B cell (primary cell): ENCODE measurements at regions not wholly inside any gene's neighbourhood (a gene's known extent, or its start where the extent isn't known, plus 50 kb on each side); places are given as distances from the start of the nearest gene placed in this dataset.

Source experiments
- ATAC-seq: fragments of 200-7000 bp; cut with Tn5 transposase; one replicate; pipeline ENCODE4 v1.10.0; 2021; ENCODE audit warnings: low read depth, mild to moderate bottlenecking, moderate number of reproducible peaks, moderate library complexity
- CTCF ChIA-PET: fragments of 350-600 bp; sonication (Branson Sonifier 250); formaldehyde crosslinking; loops from one replicate; lab custom pipeline; 2021; ENCODE audit warnings: antibody characterized with exemption, inconsistent platforms; lab: Charles Lee
- POLR2A ChIA-PET: fragments of 350-600 bp; sonication (Branson Sonifier 250); formaldehyde crosslinking; loops from one replicate; lab custom pipeline; 2021; ENCODE audit warnings: antibody characterized with exemption; lab: Charles Lee
- DNase-seq: peaks from one replicate; pipeline ENCODE4 v3.0.0; 2013
- H2AFZ ChIP-seq: 2 replicates; pipeline ENCODE4 v1.6.1; 2012; ENCODE audit warnings: mild to moderate bottlenecking, low read depth, low read length; ENCODE audit not compliant: insufficient read depth, poor library complexity, severe bottlenecking
- H3K27ac ChIP-seq, 2 donors: 1 replicate in 1 of 2; 2 replicates in 1 of 2; pipeline ENCODE4 v1.5.1; 2012 to 2013; ENCODE audit warnings: low read length in 2 of 2, mild to moderate bottlenecking in 2 of 2, moderate library complexity in 1 of 2
- H3K27me3 ChIP-seq, 4 experiments: fragments of 200-600 bp in 1 of 4; sonication (generic) in 1 of 4; replicated peaks in 1 of 4; 1 replicate in 2 of 4; 2 replicates in 2 of 4; pipeline versions ENCODE4 v1.6.1 to v1.7.0; 2013 to 2016; ENCODE audit warnings: low read length in 3 of 4, mild to moderate bottlenecking in 2 of 4, mixed read lengths in 1 of 4, moderate library complexity in 1 of 4; ENCODE audit not compliant: insufficient read depth in 4 of 4, control insufficient read depth in 3 of 4; ENCODE audit errors: control extremely low read depth in 1 of 4
- H3K36me3 ChIP-seq, 2 experiments: replicated peaks in 1 of 2; 1 replicate in 1 of 2; 2 replicates in 1 of 2; pipeline versions ENCODE4 v1.6.1 to v1.7.1; 2013; ENCODE audit warnings: low read length in 1 of 2; ENCODE audit not compliant: insufficient read depth in 2 of 2, control insufficient read depth in 1 of 2; ENCODE audit errors: control extremely low read depth in 1 of 2, extremely low read depth in 1 of 2
- H3K4me1 ChIP-seq, 2 donors: fragments of 200-600 bp in 1 of 2; sonication (generic) in 1 of 2; 1 replicate in 1 of 2; 2 replicates in 1 of 2; pipeline versions ENCODE4 v1.5.1 to v1.6.1; 2013 to 2017; ENCODE audit warnings: low read length in 2 of 2; ENCODE audit not compliant: control insufficient read depth in 2 of 2, insufficient read depth in 2 of 2
- H3K4me2 ChIP-seq: replicated peaks from 2 replicates; pipeline ENCODE3; 2012; ENCODE audit warnings: mild to moderate bottlenecking, low read depth, low read length; ENCODE audit not compliant: poor library complexity, severe bottlenecking
- H3K4me3 ChIP-seq, 5 experiments: fragments of 200-600 bp in 1 of 5; sonication (generic) in 1 of 5; 1 replicate in 3 of 5; 2 replicates in 2 of 5; pipeline versions ENCODE4 v1.5.1 to v1.7.0; 2011 to 2016; ENCODE audit warnings: low read length in 4 of 5, mild to moderate bottlenecking in 4 of 5, low read depth in 2 of 5, control low read depth in 1 of 5, moderate library complexity in 1 of 5; ENCODE audit not compliant: insufficient read depth in 1 of 5; ENCODE audit errors: control extremely low read depth in 1 of 5, extremely low read depth in 1 of 5
- H3K79me2 ChIP-seq: fragments of 200-600 bp; sonication (generic); one replicate; pipeline ENCODE4 v1.6.0; 2016; ENCODE audit warnings: low read length; ENCODE audit not compliant: control insufficient read depth, insufficient read depth
- H3K9ac ChIP-seq: fragments of 200-600 bp; sonication (generic); 2 replicates; pipeline ENCODE4 v1.6.1; 2017; ENCODE audit warnings: mild to moderate bottlenecking, low read length, moderate library complexity
- H3K9me3 ChIP-seq, 3 donors: one replicate each; pipeline versions ENCODE4 v1.6.1 to v1.7.1; 2013; ENCODE audit warnings: low read length in 2 of 3; ENCODE audit not compliant: control insufficient read depth in 2 of 3, insufficient read depth in 1 of 3; ENCODE audit errors: control extremely low read depth in 1 of 3
- H4K20me1 ChIP-seq: 2 replicates; pipeline ENCODE4 v1.6.0; 2012; ENCODE audit warnings: mild to moderate bottlenecking, low read length; ENCODE audit not compliant: insufficient read depth, control insufficient read depth, poor library complexity, severe bottlenecking
- H3K27ac Mint-ChIP-seq: one replicate; pipeline ENCODE4 v1.8.0; 2021; ENCODE audit warnings: mixed read lengths
- H3K27me3 Mint-ChIP-seq: one replicate; pipeline ENCODE4 v1.8.0; 2021; ENCODE audit warnings: mixed read lengths
- H3K4me1 Mint-ChIP-seq: one replicate; pipeline ENCODE4 v1.8.0; 2021; ENCODE audit warnings: mixed read lengths
- H3K4me3 Mint-ChIP-seq: one replicate; pipeline ENCODE4 v1.8.0; 2021; ENCODE audit warnings: mixed read lengths
- H3K9me3 Mint-ChIP-seq: one replicate; pipeline ENCODE4 v1.8.0; 2022; ENCODE audit warnings: mixed read lengths; ENCODE audit not compliant: insufficient read depth
- CTCF ChIP-seq: fragments of 200-600 bp; IDR thresholded peaks from one replicate; pipeline ENCODE4 v1.8.0; 2022; ENCODE audit warnings: antibody characterized with exemption, mild to moderate bottlenecking
- EZH2 ChIP-seq: IDR thresholded peaks from 2 replicates; pipeline ENCODE4 v1.6.1; 2012; ENCODE audit warnings: borderline replicate concordance, low read depth, mild to moderate bottlenecking, moderate library complexity, low read length; ENCODE audit not compliant: insufficient read depth, poor library complexity, severe bottlenecking
- WGBS: methylation state at CpG from one replicate; pipeline ENCODE4 v1.1.5; 2013; ENCODE audit warnings: missing lambda C conversion rate; ENCODE audit not compliant: insufficient coverage; 5-methylcytosine and 5-hydroxymethylcytosine counted together
- intact Hi-C: fragments of 100-400 bp; cut with micrococcal nuclease; formaldehyde crosslinking; loops from one replicate; pipeline ENCODE4 v1.10.0; 2022

DNA sequence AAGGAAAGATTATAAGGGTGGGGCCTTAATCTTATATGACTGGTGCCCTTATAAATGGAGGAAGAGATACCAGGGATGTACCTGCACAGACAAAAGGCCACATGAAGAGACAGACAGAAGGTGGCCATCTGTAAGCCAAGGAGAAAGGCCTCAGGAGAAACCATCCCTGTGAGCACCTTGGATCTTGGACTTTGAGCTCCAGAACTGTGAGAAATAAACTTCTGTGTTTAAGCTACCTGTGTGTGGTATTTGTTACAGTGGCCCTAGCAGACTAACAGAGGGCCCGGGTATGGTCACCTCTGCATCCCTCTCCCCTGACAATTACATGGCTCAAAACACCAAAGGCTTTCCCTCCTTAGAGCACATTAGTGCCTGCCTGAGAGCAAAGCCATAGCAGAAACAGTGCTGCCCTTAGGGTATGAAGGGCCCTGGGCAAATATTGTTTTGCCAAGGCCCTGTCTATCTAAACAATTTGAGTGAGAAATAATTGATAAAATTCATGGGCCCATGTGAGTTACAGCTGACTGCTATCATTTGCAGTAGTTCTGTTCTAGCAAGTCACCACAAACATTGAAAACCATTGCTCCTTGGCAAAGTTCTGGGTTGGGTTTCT is 109.3 kb upstream of the MYCN start:
- Histone ChIP-seq H3K27me3 (no peaks in the 10 kb centered on the region), H3K4me2 (no peak overlapping the region), H2AFZ (no peak overlapping the region), H4K20me1 (no peaks in the 10 kb centered on the region), H3K4me1 (no peaks in the 10 kb centered on the region), H3K79me2 (no peaks in the 10 kb centered on the region), H3K4me3 (no peak overlapping the region), H3K9me3 (peaks cover 0 to 6% (median 0%) of the 10 kb centered on the region in 3 donors), H3K27ac (no peak overlapping the region), H3K36me3 (no peaks in the 10 kb centered on the region), H3K9ac (no peak overlapping the region)
- H3K4me1 Mint-ChIP-seq = no peaks in the 10 kb centered on the region
- ATAC-seq (no peak), DNase-seq (no peak)
- no peaks in the 10 kb centered on the region for H3K27me3 Mint-ChIP-seq
- H3K9me3 Mint-ChIP-seq = no peaks in the 10 kb centered on the region
- H3K4me3 Mint-ChIP-seq = no peak overlapping the region
- no CpG with 5 or more reads among the region's 1 CpG for WGBS
- CTCF ChIA-PET = no interaction called here
- intact Hi-C loops = no loop called here
- no peak overlapping the region for H3K27ac Mint-ChIP-seq
- POLR2A ChIA-PET = no interaction called here
- no peak for TF ChIP-seq CTCF
- no peak for TF ChIP-seq EZH2

DNA sequence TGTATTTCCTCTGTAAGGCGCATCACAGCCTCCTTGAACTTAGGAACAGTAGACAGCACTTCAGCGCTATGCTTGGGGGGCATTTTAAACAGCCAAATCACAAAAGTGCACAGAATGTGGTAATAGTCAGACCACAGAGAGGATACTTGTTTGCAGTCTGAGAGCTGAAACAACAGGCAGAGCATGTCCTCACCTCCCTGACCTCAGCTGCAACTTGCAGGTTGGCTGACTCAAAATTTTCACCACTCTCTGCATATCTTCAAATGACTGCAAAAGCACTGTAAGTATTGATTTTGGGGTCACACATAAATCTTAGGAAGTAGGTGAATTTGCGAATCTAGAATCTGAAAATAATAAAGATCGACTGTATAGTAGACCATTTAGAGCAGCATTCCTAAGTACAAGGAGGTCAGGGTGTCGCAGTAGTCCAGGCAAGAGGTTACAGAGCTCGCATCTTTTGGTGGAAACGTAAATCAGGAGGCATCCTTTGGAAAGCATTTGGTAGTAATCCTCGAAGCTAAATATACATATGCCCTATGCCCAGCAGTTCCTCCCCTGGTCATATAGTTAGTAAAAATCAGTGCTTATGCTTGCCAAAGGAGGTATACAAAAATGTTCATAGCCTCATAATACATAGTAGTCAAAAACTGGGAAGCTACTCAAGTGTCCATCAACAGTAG is 108.2 kb upstream of the MYCN start:
- Histone ChIP-seq H3K4me3 (no peak overlapping the region), H3K4me1 (no peaks in the 10 kb centered on the region), H3K36me3 (no peaks in the 10 kb centered on the region), H3K9me3 (peaks cover 0 to 6% (median 0%) of the 10 kb centered on the region in 3 donors), H3K27me3 (no peaks in the 10 kb centered on the region), H3K4me2 (no peak overlapping the region), H3K9ac (no peak overlapping the region), H2AFZ (no peak overlapping the region), H4K20me1 (no peaks in the 10 kb centered on the region), H3K27ac (no peak overlapping the region), H3K79me2 (no peaks in the 10 kb centered on the region)
- ChIA-PET POLR2A (no interaction called here), CTCF (no interaction called here)
- intact Hi-C loops = no loop called here
- no peaks in the 10 kb centered on the region for H3K4me1 Mint-ChIP-seq
- no peak overlapping the region for H3K4me3 Mint-ChIP-seq
- H3K27me3 Mint-ChIP-seq = no peaks in the 10 kb centered on the region
- H3K27ac Mint-ChIP-seq = no peak overlapping the region
- TF ChIP-seq EZH2 (no peak), CTCF (no peak)
- H3K9me3 Mint-ChIP-seq = no peaks in the 10 kb centered on the region
- 95% methylated on average over 2 of the region's 8 CpGs for WGBS
- DNase-seq = no peak
- no peak for ATAC-seq
